HCT116 (cell line): ENCODE measurements at regions not wholly inside any gene's neighbourhood (a gene's known extent, or its start where the extent isn't known, plus 50 kb on each side); places are given as distances from the start of the nearest gene placed in this dataset.

Experiments used
- MAX ChIP-seq: IDR thresholded peaks from 2 replicates; pipeline ENCODE4 v1.6.1; 2012
- TF ChIP-seq, protein P1 (sequence below), 3 experiments: fragments of 200-600 bp in 1 of 3; sonication (generic) in 1 of 3; IDR thresholded peaks in 2 of 3; conservative IDR thresholded peaks in 1 of 3; 2 replicates each; pipeline ENCODE4 v1.5.1; 2012 to 2017; ENCODE audit warnings: low read depth in 2 of 3, low read length in 2 of 3, antibody characterized with exemption in 1 of 3, borderline replicate concordance in 1 of 3, control low read depth in 1 of 3, mild to moderate bottlenecking in 1 of 3, mixed read lengths in 1 of 3, mixed run types in 1 of 3, moderate library complexity in 1 of 3; ENCODE audit not compliant: insufficient read depth in 1 of 3

DNA sequence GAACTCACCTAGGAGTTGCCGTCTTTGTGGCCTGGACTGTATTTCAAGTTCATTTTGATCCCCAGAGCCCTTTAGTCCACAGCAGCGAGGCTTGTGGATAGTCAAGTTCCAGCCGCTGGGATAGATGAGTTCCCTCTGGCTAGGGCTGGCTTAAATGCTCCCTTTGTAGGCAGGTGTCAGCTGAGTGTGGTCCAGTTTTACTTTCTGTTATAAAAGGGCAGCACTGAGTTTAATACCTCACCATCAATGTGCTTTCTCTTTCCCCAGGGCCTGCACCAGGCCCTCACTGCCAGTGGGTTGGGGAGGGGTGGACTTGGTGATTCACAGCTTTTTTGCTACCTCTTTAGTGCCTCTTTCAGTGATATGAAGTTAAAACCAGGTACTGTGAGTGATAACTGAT is 188.2 kb downstream of the SLCO4C1 start:
- TF ChIP-seq, protein P1, sequence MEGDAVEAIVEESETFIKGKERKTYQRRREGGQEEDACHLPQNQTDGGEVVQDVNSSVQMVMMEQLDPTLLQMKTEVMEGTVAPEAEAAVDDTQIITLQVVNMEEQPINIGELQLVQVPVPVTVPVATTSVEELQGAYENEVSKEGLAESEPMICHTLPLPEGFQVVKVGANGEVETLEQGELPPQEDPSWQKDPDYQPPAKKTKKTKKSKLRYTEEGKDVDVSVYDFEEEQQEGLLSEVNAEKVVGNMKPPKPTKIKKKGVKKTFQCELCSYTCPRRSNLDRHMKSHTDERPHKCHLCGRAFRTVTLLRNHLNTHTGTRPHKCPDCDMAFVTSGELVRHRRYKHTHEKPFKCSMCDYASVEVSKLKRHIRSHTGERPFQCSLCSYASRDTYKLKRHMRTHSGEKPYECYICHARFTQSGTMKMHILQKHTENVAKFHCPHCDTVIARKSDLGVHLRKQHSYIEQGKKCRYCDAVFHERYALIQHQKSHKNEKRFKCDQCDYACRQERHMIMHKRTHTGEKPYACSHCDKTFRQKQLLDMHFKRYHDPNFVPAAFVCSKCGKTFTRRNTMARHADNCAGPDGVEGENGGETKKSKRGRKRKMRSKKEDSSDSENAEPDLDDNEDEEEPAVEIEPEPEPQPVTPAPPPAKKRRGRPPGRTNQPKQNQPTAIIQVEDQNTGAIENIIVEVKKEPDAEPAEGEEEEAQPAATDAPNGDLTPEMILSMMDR (IDR thresholded peaks at IDR 0.05 in 2 of 3, conservative IDR thresholded peaks at IDR 0.05 in 1 of 3; ENCODE audit: borderline replicate concordance in 1 of 3, insufficient read depth in 1 of 3, low read depth in 2 of 3, low read length in 2 of 3): no peak
- TF ChIP-seq MAX: no peak
